ENCODE measurements at regions not wholly inside any gene's neighbourhood (a gene's known extent, or its start where the extent isn't known, plus 50 kb on each side); places are given as distances from the start of the nearest gene placed in this dataset.

GRCh38 chr9:80061096-80061495 is 489.3 kb downstream of the TLE4 start:
- TF ChIP-seq CREB1 (IDR thresholded peaks at IDR 0.05; ENCODE audit: low read depth) (no peak), PAX8 (IDR thresholded peaks at IDR 0.05) (no peak), MEF2A (IDR thresholded peaks at IDR 0.05; ENCODE audit: insufficient read depth, low read depth, low read length) (no peak), EZH2 (IDR thresholded peaks at IDR 0.05; ENCODE audit: borderline replicate concordance, control insufficient read depth, low read depth, low read length) (no peak), JUNB (IDR thresholded peaks at IDR 0.05) (no peak), SMC3 (IDR thresholded peaks at IDR 0.05; ENCODE audit: borderline replicate concordance, low read length) (no peak), HDGF (IDR thresholded peaks at IDR 0.05) (no peak), RBBP5 (conservative IDR thresholded peaks at IDR 0.05) (no peak), HCFC1 (IDR thresholded peaks at IDR 0.05; ENCODE audit: low read length) (no peak)
- TF ChIP-seq, protein P1, sequence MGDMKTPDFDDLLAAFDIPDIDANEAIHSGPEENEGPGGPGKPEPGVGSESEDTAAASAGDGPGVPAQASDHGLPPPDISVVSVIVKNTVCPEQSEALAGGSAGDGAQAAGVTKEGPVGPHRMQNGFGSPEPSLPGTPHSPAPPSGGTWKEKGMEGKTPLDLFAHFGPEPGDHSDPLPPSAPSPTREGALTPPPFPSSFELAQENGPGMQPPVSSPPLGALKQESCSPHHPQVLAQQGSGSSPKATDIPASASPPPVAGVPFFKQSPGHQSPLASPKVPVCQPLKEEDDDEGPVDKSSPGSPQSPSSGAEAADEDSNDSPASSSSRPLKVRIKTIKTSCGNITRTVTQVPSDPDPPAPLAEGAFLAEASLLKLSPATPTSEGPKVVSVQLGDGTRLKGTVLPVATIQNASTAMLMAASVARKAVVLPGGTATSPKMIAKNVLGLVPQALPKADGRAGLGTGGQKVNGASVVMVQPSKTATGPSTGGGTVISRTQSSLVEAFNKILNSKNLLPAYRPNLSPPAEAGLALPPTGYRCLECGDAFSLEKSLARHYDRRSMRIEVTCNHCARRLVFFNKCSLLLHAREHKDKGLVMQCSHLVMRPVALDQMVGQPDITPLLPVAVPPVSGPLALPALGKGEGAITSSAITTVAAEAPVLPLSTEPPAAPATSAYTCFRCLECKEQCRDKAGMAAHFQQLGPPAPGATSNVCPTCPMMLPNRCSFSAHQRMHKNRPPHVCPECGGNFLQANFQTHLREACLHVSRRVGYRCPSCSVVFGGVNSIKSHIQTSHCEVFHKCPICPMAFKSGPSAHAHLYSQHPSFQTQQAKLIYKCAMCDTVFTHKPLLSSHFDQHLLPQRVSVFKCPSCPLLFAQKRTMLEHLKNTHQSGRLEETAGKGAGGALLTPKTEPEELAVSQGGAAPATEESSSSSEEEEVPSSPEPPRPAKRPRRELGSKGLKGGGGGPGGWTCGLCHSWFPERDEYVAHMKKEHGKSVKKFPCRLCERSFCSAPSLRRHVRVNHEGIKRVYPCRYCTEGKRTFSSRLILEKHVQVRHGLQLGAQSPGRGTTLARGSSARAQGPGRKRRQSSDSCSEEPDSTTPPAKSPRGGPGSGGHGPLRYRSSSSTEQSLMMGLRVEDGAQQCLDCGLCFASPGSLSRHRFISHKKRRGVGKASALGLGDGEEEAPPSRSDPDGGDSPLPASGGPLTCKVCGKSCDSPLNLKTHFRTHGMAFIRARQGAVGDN (IDR thresholded peaks at IDR 0.05) = no peak
- TF ChIP-seq, protein P2, sequence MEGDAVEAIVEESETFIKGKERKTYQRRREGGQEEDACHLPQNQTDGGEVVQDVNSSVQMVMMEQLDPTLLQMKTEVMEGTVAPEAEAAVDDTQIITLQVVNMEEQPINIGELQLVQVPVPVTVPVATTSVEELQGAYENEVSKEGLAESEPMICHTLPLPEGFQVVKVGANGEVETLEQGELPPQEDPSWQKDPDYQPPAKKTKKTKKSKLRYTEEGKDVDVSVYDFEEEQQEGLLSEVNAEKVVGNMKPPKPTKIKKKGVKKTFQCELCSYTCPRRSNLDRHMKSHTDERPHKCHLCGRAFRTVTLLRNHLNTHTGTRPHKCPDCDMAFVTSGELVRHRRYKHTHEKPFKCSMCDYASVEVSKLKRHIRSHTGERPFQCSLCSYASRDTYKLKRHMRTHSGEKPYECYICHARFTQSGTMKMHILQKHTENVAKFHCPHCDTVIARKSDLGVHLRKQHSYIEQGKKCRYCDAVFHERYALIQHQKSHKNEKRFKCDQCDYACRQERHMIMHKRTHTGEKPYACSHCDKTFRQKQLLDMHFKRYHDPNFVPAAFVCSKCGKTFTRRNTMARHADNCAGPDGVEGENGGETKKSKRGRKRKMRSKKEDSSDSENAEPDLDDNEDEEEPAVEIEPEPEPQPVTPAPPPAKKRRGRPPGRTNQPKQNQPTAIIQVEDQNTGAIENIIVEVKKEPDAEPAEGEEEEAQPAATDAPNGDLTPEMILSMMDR (IDR thresholded peaks at IDR 0.05 in 2 of 3, conservative IDR thresholded peaks at IDR 0.05 in 1 of 3; ENCODE audit: control insufficient read depth in 2 of 3, extremely low read depth in 1 of 3, insufficient read depth in 1 of 3, low read depth in 3 of 3, low read length in 3 of 3) = no peak

Measured in GM12878 (cell line).